HEK293T (cell line): ENCODE measurements at regions not wholly inside any gene's neighbourhood (a gene's known extent, or its start where the extent isn't known, plus 50 kb on each side); places are given as distances from the start of the nearest gene placed in this dataset.

ENCODE experiments used
- BHLHE40 ChIP-seq: fragments of 450-650 bp; IDR thresholded peaks from 2 replicates; pipeline ENCODE4 v1.6.1; 2016; ENCODE audit warnings: mild to moderate bottlenecking, moderate library complexity, borderline replicate concordance
- FOXK2 ChIP-seq: fragments of 450-650 bp; IDR thresholded peaks from 2 replicates; pipeline ENCODE4 v1.6.1; 2016; ENCODE audit warnings: mild to moderate bottlenecking
- FOXM1 ChIP-seq: fragments of 450-650 bp; IDR thresholded peaks from 2 replicates; pipeline ENCODE4 v1.6.1; 2017; ENCODE audit warnings: mild to moderate bottlenecking, borderline replicate concordance
- ZNF384 ChIP-seq: fragments of 450-650 bp; IDR thresholded peaks from 2 replicates; pipeline ENCODE4 v1.6.1; 2016
- TF ChIP-seq, protein P1 (sequence below): fragments of 450-650 bp; IDR thresholded peaks from 2 replicates; pipeline ENCODE4 v1.6.1; 2016

DNA sequence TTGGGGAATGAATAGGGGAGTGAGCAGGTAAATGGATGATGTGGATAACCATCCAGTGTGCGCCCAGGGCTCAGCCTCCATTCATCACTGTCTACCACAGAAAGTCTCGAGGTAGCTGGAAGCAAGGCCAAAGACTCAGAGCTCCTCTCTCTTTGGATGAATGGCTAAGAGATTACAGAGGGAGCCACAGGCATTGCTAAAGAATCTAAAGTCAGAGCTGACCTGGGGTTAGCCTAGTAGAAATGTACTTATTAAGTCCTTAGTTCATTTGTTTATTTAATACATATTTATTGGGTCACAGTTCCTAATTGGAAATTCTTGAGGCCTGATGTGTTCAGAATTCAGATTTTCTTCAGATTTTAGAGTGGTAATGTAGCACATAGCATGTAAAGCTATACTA is 88.7 kb upstream of the HPF1 start:
- no peak for TF ChIP-seq BHLHE40
- no peak for TF ChIP-seq ZNF384
- TF ChIP-seq, protein P1, sequence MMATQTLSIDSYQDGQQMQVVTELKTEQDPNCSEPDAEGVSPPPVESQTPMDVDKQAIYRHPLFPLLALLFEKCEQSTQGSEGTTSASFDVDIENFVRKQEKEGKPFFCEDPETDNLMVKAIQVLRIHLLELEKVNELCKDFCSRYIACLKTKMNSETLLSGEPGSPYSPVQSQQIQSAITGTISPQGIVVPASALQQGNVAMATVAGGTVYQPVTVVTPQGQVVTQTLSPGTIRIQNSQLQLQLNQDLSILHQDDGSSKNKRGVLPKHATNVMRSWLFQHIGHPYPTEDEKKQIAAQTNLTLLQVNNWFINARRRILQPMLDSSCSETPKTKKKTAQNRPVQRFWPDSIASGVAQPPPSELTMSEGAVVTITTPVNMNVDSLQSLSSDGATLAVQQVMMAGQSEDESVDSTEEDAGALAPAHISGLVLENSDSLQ, result no peak
- no peak for TF ChIP-seq FOXK2
- no peak for TF ChIP-seq FOXM1
